Body of pancreas (tissue), 4 donors: ENCODE measurements at regions not wholly inside any gene's neighbourhood (a gene's known extent, or its start where the extent isn't known, plus 50 kb on each side); places are given as distances from the start of the nearest gene placed in this dataset.
A peak's percentile ranks its signal among the peaks of the same experiment; 100 is the strongest.

Experiments used
- ATAC-seq: fragments of 150-250 bp; one replicate; pipeline ENCODE4 v1.9.1; 2016
- DNase-seq, 4 donors: peaks; one replicate each; pipeline ENCODE4 v3.0.0-alpha.2; 2019
- H3K27ac ChIP-seq, 4 donors: fragments of 200-600 bp; sonication (generic); 1 replicate in 3 of 4; 2 replicates in 1 of 4; pipeline versions ENCODE4 v1.5.1 to v1.6.1; 2016 to 2019; ENCODE audit warnings: mild to moderate bottlenecking in 1 of 4, mixed read lengths in 1 of 4, moderate library complexity in 1 of 4
- H3K27me3 ChIP-seq, 2 donors: fragments of 200-600 bp; sonication (generic); one replicate each; pipeline ENCODE4 v1.6.0; 2016; ENCODE audit warnings: mild to moderate bottlenecking in 1 of 2
- H3K36me3 ChIP-seq, 2 donors: fragments of 200-600 bp; sonication (generic); replicated peaks in 1 of 2; 2 replicates each; pipeline ENCODE4 v1.5.1; 2016; ENCODE audit warnings: low read depth in 2 of 2; ENCODE audit not compliant: insufficient read depth in 1 of 2
- H3K4me1 ChIP-seq: fragments of 200-600 bp; sonication (generic); one replicate; pipeline ENCODE4 v1.6.0; 2016
- H3K4me3 ChIP-seq, 2 donors: fragments of 200-600 bp; sonication (generic); 1 replicate in 1 of 2; 2 replicates in 1 of 2; pipeline ENCODE4 v1.5.1; 2016 to 2019
- H3K9me3 ChIP-seq, 3 donors: fragments of 200-600 bp; sonication (generic); 1 replicate in 2 of 3; 2 replicates in 1 of 3; pipeline ENCODE4 v1.5.1; 2016
- POLR2A ChIP-seq, 3 donors: fragments of 450-650 bp; IDR thresholded peaks; one replicate each; pipeline ENCODE4 v1.6.1; 2016; ENCODE audit warnings: antibody characterized with exemption in 3 of 3, mild to moderate bottlenecking in 2 of 3
- WGBS, 2 donors: methylation state at CpG; one replicate each; pipeline ENCODE4 v1.1.5; 2017; 5-methylcytosine and 5-hydroxymethylcytosine counted together
- intact Hi-C: fragments of 100-400 bp; cut with DNase I; formaldehyde crosslinking; loops from one replicate; pipeline ENCODE4 v1.15.1; 2023
- TF ChIP-seq, protein P1 (sequence below), 7 experiments: fragments of 450-650 bp in 4 of 7; fragments of 200-600 bp in 3 of 7; sonication (generic) in 3 of 7; IDR thresholded peaks; one replicate each; pipeline ENCODE4 v1.5.1; 2016 to 2019; ENCODE audit warnings: antibody characterized with exemption in 7 of 7

GRCh38 chr13:51534041-51534817, 50.0 kb upstream of the WDFY2 start:
- Histone ChIP-seq H3K4me1 (no peaks in the 10 kb centered on the region), H3K27me3 (no peaks in the 10 kb centered on the region), H3K9me3 (no peaks in the 10 kb centered on the region), H3K4me3 (no peak overlapping the region), H3K36me3 (no peaks in the 10 kb centered on the region), H3K27ac (no peak overlapping the region)
- 71 to 90% methylated on average over 6 of the region's 6 CpGs for WGBS, 2 donors
- no peak for TF ChIP-seq POLR2A (IDR thresholded peaks at IDR 0.05)
- TF ChIP-seq, protein P1, sequence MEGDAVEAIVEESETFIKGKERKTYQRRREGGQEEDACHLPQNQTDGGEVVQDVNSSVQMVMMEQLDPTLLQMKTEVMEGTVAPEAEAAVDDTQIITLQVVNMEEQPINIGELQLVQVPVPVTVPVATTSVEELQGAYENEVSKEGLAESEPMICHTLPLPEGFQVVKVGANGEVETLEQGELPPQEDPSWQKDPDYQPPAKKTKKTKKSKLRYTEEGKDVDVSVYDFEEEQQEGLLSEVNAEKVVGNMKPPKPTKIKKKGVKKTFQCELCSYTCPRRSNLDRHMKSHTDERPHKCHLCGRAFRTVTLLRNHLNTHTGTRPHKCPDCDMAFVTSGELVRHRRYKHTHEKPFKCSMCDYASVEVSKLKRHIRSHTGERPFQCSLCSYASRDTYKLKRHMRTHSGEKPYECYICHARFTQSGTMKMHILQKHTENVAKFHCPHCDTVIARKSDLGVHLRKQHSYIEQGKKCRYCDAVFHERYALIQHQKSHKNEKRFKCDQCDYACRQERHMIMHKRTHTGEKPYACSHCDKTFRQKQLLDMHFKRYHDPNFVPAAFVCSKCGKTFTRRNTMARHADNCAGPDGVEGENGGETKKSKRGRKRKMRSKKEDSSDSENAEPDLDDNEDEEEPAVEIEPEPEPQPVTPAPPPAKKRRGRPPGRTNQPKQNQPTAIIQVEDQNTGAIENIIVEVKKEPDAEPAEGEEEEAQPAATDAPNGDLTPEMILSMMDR (IDR thresholded peaks at IDR 0.05) = no peak
- intact Hi-C loops = no loop called here
- no peak for ATAC-seq
- DNase-seq = peak in 1 of 4 donors; percentile 34
